OCI-M2 (cell line): ENCODE measurements at regions not wholly inside any gene's neighbourhood (a gene's known extent, or its start where the extent isn't known, plus 50 kb on each side); places are given as distances from the start of the nearest gene placed in this dataset.

Experiments
- DNase-seq: peaks from one replicate; lab custom pipeline; 2025; ENCODE audit not compliant: unreplicated experiment; lab: John Stamatoyannopoulos, UW

- DNase-seq = no peak
Observed at GRCh38 chr4:110675426-110675825, 52.5 kb upstream of the PITX2 start.

- DNase-seq = no peak
Observed at GRCh38 chr4:110676241-110676640, 53.4 kb upstream of the PITX2 start.

GRCh38 chr4:110678517-110679227, 55.8 kb upstream of the PITX2 start:
- no peak for DNase-seq

GRCh38 chr4:110680265-110680664, 57.4 kb upstream of the PITX2 start:
- DNase-seq = no peak

GRCh38 chr4:110681381-110681780, 58.5 kb upstream of the PITX2 start:
- DNase-seq = no peak

GRCh38 chr4:110682311-110682710, 59.4 kb upstream of the PITX2 start:
- DNase-seq = no peak

GRCh38 chr4:110683601-110684000, 60.7 kb upstream of the PITX2 start:
- no peak for DNase-seq

- no peak for DNase-seq
Observed at GRCh38 chr4:110702326-110702725, 79.4 kb upstream of the PITX2 start.

GRCh38 chr4:110704748-110705439, 82.0 kb upstream of the PITX2 start:
- DNase-seq = no peak

GRCh38 chr4:110705440-110705782, 82.5 kb upstream of the PITX2 start:
- no peak for DNase-seq

- no peak for DNase-seq
Observed at GRCh38 chr4:110710070-110710469, 87.2 kb upstream of the PITX2 start.

- no peak for DNase-seq
Observed at GRCh38 chr4:110712486-110712885, 89.6 kb upstream of the PITX2 start.

- no peak for DNase-seq
Observed at GRCh38 chr4:110730318-110730717, 107.4 kb upstream of the PITX2 start.

- no peak for DNase-seq
Observed at GRCh38 chr4:110733901-110734300, 111.0 kb upstream of the PITX2 start.

GRCh38 chr4:110735686-110736085, 112.8 kb upstream of the PITX2 start:
- DNase-seq = no peak

GRCh38 chr4:110737931-110738330, 115.1 kb upstream of the PITX2 start:
- DNase-seq = no peak

- no peak for DNase-seq
Observed at GRCh38 chr4:110742143-110742542, 119.3 kb upstream of the PITX2 start.

- DNase-seq = no peak
Observed at GRCh38 chr4:110748071-110748470, 125.2 kb upstream of the PITX2 start.

GRCh38 chr4:110751183-110751582, 128.3 kb upstream of the PITX2 start:
- DNase-seq = no peak

- DNase-seq = no peak
Observed at GRCh38 chr4:110751986-110752385, 129.1 kb upstream of the PITX2 start.

- DNase-seq = no peak
Observed at GRCh38 chr4:110753466-110753865, 130.6 kb upstream of the PITX2 start.

- DNase-seq = no peak
Observed at GRCh38 chr4:110754716-110755115, 131.8 kb upstream of the PITX2 start.

- no peak for DNase-seq
Observed at GRCh38 chr4:110769578-110769977, 146.7 kb upstream of the PITX2 start.
